SK-N-SH (cell line): ENCODE measurements at regions not wholly inside any gene's neighbourhood (a gene's known extent, or its start where the extent isn't known, plus 50 kb on each side); places are given as distances from the start of the nearest gene placed in this dataset.

Experiments
- CTCF ChIA-PET: fragments of 300-600, 350-600 bp; formaldehyde crosslinking; extraction: SDS; loops from one replicate; lab custom pipeline; 2021; lab: Yijun Ruan, JAX
- POLR2A ChIA-PET: fragments of 350-600 bp; sonication (Branson Sonifier 250); formaldehyde crosslinking; extraction: SDS; loops from one replicate; lab custom pipeline; 2020; ENCODE audit warnings: antibody characterized with exemption, inconsistent platforms; lab: Yijun Ruan, JAX
- DNase-seq: peaks from one replicate; pipeline ENCODE4 v3.0.0; 2012
- H2AFZ ChIP-seq: fragments of 200-600 bp; sonication (generic); 2 replicates; pipeline ENCODE4 v1.8.1; 2016; ENCODE audit warnings: antibody characterized with exemption, mild to moderate bottlenecking, low read depth
- H3F3A ChIP-seq: fragments of 200-600 bp; sonication (generic); replicated peaks from 2 replicates; pipeline ENCODE3; 2016; ENCODE audit warnings: antibody characterized with exemption, mild to moderate bottlenecking; ENCODE audit not compliant: insufficient read depth
- H3K27ac ChIP-seq, 2 experiments: fragments of 200-500 bp in 1 of 2; fragments of 200-600 bp in 1 of 2; sonication (Bioruptor generic) in 1 of 2; sonication (generic), shearing (Covaris generic) in 1 of 2; 2 replicates each; pipeline versions ENCODE4 v1.5.1 to v1.6.1; 2014 to 2016; ENCODE audit warnings: low read depth in 2 of 2, inconsistent platforms in 1 of 2, low read length in 1 of 2, mild to moderate bottlenecking in 1 of 2, mixed read lengths in 1 of 2
- H3K27me3 ChIP-seq: fragments of 200-600 bp; sonication (generic), shearing (Covaris generic); 2 replicates; pipeline ENCODE4 v1.6.1; 2016; ENCODE audit warnings: mixed run types; ENCODE audit not compliant: insufficient read depth
- H3K36me3 ChIP-seq, 2 experiments: fragments of 200-500 bp in 1 of 2; fragments of 200-600 bp in 1 of 2; sonication (Bioruptor generic) in 1 of 2; sonication (generic) in 1 of 2; replicated peaks in 1 of 2; 2 replicates each; pipeline versions ENCODE3 to v1.5.1; 2014 to 2016; ENCODE audit warnings: low read length in 1 of 2, mild to moderate bottlenecking in 1 of 2; ENCODE audit not compliant: insufficient read depth in 2 of 2, control insufficient read depth in 1 of 2
- H3K4me1 ChIP-seq, 2 experiments: fragments of 200-500 bp in 1 of 2; fragments of 200-600 bp in 1 of 2; sonication (Bioruptor generic) in 1 of 2; sonication (generic), shearing (Covaris generic) in 1 of 2; 2 replicates each; pipeline versions ENCODE4 v1.5.1 to v1.6.1; 2014 to 2016; ENCODE audit warnings: low read depth in 1 of 2, low read length in 1 of 2, mixed run types in 1 of 2; ENCODE audit not compliant: insufficient read depth in 2 of 2, control insufficient read depth in 1 of 2
- H3K4me2 ChIP-seq: fragments of 200-600 bp; sonication (generic), shearing (Covaris generic); 2 replicates; pipeline ENCODE4 v1.6.1; 2017; ENCODE audit warnings: mixed run types
- H3K4me3 ChIP-seq, 2 experiments: fragments of 200-500 bp in 1 of 2; fragments of 200-600 bp in 1 of 2; sonication (Bioruptor generic) in 1 of 2; sonication (generic), shearing (Covaris generic) in 1 of 2; 2 replicates each; pipeline versions ENCODE4 v1.5.1 to v1.8.1; 2014 to 2016; ENCODE audit warnings: low read depth in 2 of 2, inconsistent platforms in 1 of 2, low read length in 1 of 2, mild to moderate bottlenecking in 1 of 2, mixed read lengths in 1 of 2, moderate library complexity in 1 of 2
- H3K79me2 ChIP-seq: fragments of 200-600 bp; sonication (generic); 2 replicates; pipeline ENCODE4 v1.8.1; 2017; ENCODE audit warnings: mild to moderate bottlenecking; ENCODE audit not compliant: insufficient read depth
- H3K9ac ChIP-seq: fragments of 200-600 bp; sonication (generic); 2 replicates; pipeline ENCODE4 v1.6.1; 2017; ENCODE audit warnings: mixed run types
- H3K9me2 ChIP-seq: fragments of 200-600 bp; sonication (generic); 2 replicates; pipeline ENCODE4 v1.6.1; 2017; ENCODE audit warnings: mixed run types
- H3K9me3 ChIP-seq: fragments of 200-600 bp; sonication (generic); 2 replicates; pipeline ENCODE4 v1.6.1; 2017; ENCODE audit warnings: mixed run types, mild to moderate bottlenecking, moderate library complexity
- H4K20me1 ChIP-seq: fragments of 200-600 bp; sonication (generic); 2 replicates; pipeline ENCODE4 v1.6.1; 2017; ENCODE audit warnings: mild to moderate bottlenecking, mixed run types; ENCODE audit not compliant: insufficient read depth
- CTCF ChIP-seq: fragments of 200-600 bp; sonication (generic); IDR thresholded peaks from 2 replicates; pipeline ENCODE4 v1.6.1; 2017; ENCODE audit warnings: antibody characterized with exemption, mild to moderate bottlenecking, moderate library complexity
- EZH2phosphoT487 ChIP-seq: fragments of 200-600 bp; sonication (generic); IDR thresholded peaks from 2 replicates; pipeline ENCODE4 v1.6.1; 2017; ENCODE audit warnings: low read depth, mixed run types, mild to moderate bottlenecking, antibody characterized with exemption, moderate library complexity, borderline replicate concordance
- FOXJ3 ChIP-seq: sonication (generic); formaldehyde crosslinking; IDR thresholded peaks from 2 replicates; pipeline ENCODE4 v1.5.1; 2020; ENCODE audit warnings: mild to moderate bottlenecking, missing genetic modification reagents
- GATA2 ChIP-seq: sonication (generic); formaldehyde crosslinking; IDR thresholded peaks from 2 replicates; pipeline ENCODE4 v1.5.0; 2020; ENCODE audit warnings: mild to moderate bottlenecking, missing genetic modification reagents
- MEF2A ChIP-seq: IDR thresholded peaks from 2 replicates; pipeline ENCODE4 v1.4.0; 2012; ENCODE audit warnings: low read depth, borderline replicate concordance
- MXI1 ChIP-seq: IDR thresholded peaks from 2 replicates; pipeline ENCODE4 v1.6.1; 2012; ENCODE audit warnings: mild to moderate bottlenecking, low read depth, low read length, improper control_type of control experiment
- NFIC ChIP-seq: IDR thresholded peaks from 2 replicates; pipeline ENCODE4 v1.4.0; 2012; ENCODE audit warnings: borderline replicate concordance
- NRF1 ChIP-seq: IDR thresholded peaks from 2 replicates; pipeline ENCODE4 v1.6.1; 2012; ENCODE audit warnings: low read depth, mild to moderate bottlenecking, low read length
- POLR2AphosphoS5 ChIP-seq: IDR thresholded peaks from 2 replicates; pipeline ENCODE4 v1.6.1; 2012; ENCODE audit warnings: low read depth, low read length
- RCOR1 ChIP-seq: fragments of 150-350 bp; IDR thresholded peaks from 2 replicates; pipeline ENCODE4 v1.6.1; 2017; ENCODE audit warnings: antibody characterized with exemption, low read length
- REST ChIP-seq: IDR thresholded peaks from 2 replicates; pipeline ENCODE4 v1.6.1; 2012; ENCODE audit warnings: mild to moderate bottlenecking, low read depth, low read length, moderate library complexity
- RXRA ChIP-seq: IDR thresholded peaks from 2 replicates; pipeline ENCODE4 v1.4.0; 2012; ENCODE audit warnings: low read depth, mild to moderate bottlenecking, borderline replicate concordance
- SIN3A ChIP-seq: IDR thresholded peaks from 2 replicates; pipeline ENCODE4 v1.6.1; 2012; ENCODE audit warnings: low read depth, mild to moderate bottlenecking, low read length, moderate library complexity, borderline replicate concordance
- YY1 ChIP-seq: IDR thresholded peaks from 2 replicates; pipeline ENCODE4 v1.4.0; 2012; ENCODE audit warnings: low read depth, mild to moderate bottlenecking
- ZBTB33 ChIP-seq: IDR thresholded peaks from 2 replicates; pipeline ENCODE4 v1.4.0; 2012; ENCODE audit warnings: low read depth, borderline replicate concordance
- WGBS: methylation state at CpG from one replicate; pipeline ENCODE4 v1.1.6; 2017; ENCODE audit warnings: low lambda C conversion rate; 5-methylcytosine and 5-hydroxymethylcytosine counted together

GRCh38 chr13:95385798-95386197 is 84.5 kb upstream of the ABCC4 start:
- 60% methylated on average over 1 of the region's 1 CpG for WGBS
- Histone ChIP-seq H3K4me2 (no peak overlapping the region), H3K4me3 (no peak overlapping the region), H3K9me3 (no peaks in the 10 kb centered on the region), H3K27ac (no peak overlapping the region), H2AFZ (no peak overlapping the region), H3K79me2 (no peaks in the 10 kb centered on the region), H3K27me3 (no peaks in the 10 kb centered on the region; the same call in 1 of the 2 replicates), H4K20me1 (no peaks in the 10 kb centered on the region), H3K4me1 (no peaks in the 10 kb centered on the region), H3K9me2 (no peaks in the 10 kb centered on the region), H3F3A (no peaks in the 10 kb centered on the region), H3K36me3 (no peaks in the 10 kb centered on the region), H3K9ac (no peak overlapping the region)
- no peak for TF ChIP-seq REST
- DNase-seq: no peak
- POLR2A ChIA-PET: no interaction called here
- CTCF ChIA-PET: interaction anchor here (4.2 to 13.2 kb wide), 2 partner anchors 18 to 195 kb away, joined by 21 to 265 read pairs; no protein-coding TSS in a partner anchor

GRCh38 chr13:95386370-95386769 is 85.1 kb upstream of the ABCC4 start:
- Histone ChIP-seq H3K9me3 (no peaks in the 10 kb centered on the region), H3K36me3 (no peaks in the 10 kb centered on the region), H3F3A (no peaks in the 10 kb centered on the region), H4K20me1 (no peaks in the 10 kb centered on the region), H2AFZ (no peak overlapping the region), H3K79me2 (no peaks in the 10 kb centered on the region), H3K27ac (no peak overlapping the region), H3K27me3 (no peaks in the 10 kb centered on the region; the same call in 1 of the 2 replicates), H3K4me1 (no peaks in the 10 kb centered on the region), H3K4me3 (no peak overlapping the region), H3K9ac (no peak overlapping the region), H3K4me2 (no peak overlapping the region), H3K9me2 (no peaks in the 10 kb centered on the region)
- CTCF ChIA-PET: interaction anchor here (4.2 to 13.2 kb wide), 2 partner anchors 17 to 195 kb away, joined by 21 to 265 read pairs; no protein-coding TSS in a partner anchor
- 65% methylated on average over 4 of the region's 4 CpGs for WGBS
- no peak for DNase-seq
- POLR2A ChIA-PET: no interaction called here
- no peak for TF ChIP-seq CTCF
- TF ChIP-seq GATA2 (CRISPR knock-in tag): no peak
- no peak for TF ChIP-seq NFIC
- TF ChIP-seq RCOR1: no peak
- no peak for TF ChIP-seq FOXJ3
- TF ChIP-seq SIN3A: no peak
- TF ChIP-seq RXRA: no peak
- no peak for TF ChIP-seq ZBTB33
- no peak for TF ChIP-seq REST
- no peak for TF ChIP-seq POLR2AphosphoS5
- TF ChIP-seq EZH2phosphoT487: no peak
- no peak for TF ChIP-seq NRF1
- TF ChIP-seq MXI1: no peak
- no peak for TF ChIP-seq MEF2A
- TF ChIP-seq YY1: no peak
